ENCODE measurements at regions not wholly inside any gene's neighbourhood (a gene's known extent, or its start where the extent isn't known, plus 50 kb on each side); places are given as distances from the start of the nearest gene placed in this dataset.

- no peak for DNase-seq (ENCODE audit: low spot score)
Measured at GRCh38 chr5:142378737-142379634, 54.2 kb upstream of the SPRY4 start.

- no peak for DNase-seq (ENCODE audit: low spot score)
Measured at GRCh38 chr5:142375944-142376411, 51.2 kb upstream of the SPRY4 start.
